HEK293 (cell line): ENCODE measurements at regions not wholly inside any gene's neighbourhood (a gene's known extent, or its start where the extent isn't known, plus 50 kb on each side); places are given as distances from the start of the nearest gene placed in this dataset.

Source experiments
- CTCF ChIP-seq: fragments of 450-650 bp; formaldehyde crosslinking; IDR thresholded peaks from 2 replicates; pipeline ENCODE4 v1.5.1; 2016; ENCODE audit warnings: missing biosample characterization, missing genetic modification characterization
- HOXD13 ChIP-seq: sonication (generic); formaldehyde crosslinking; IDR thresholded peaks from 2 replicates; pipeline ENCODE4 v1.8.0; 2022; ENCODE audit warnings: missing genetic modification reagents, borderline replicate concordance
- MYNN ChIP-seq: fragments of 450-650 bp; formaldehyde crosslinking; IDR thresholded peaks from 2 replicates; pipeline ENCODE4 v1.5.1; 2016; ENCODE audit warnings: missing biosample characterization, missing genetic modification characterization, borderline replicate concordance
- MZF1 ChIP-seq: fragments of 450-650 bp; formaldehyde crosslinking; IDR thresholded peaks from 2 replicates; pipeline ENCODE4 v1.5.1; 2017; ENCODE audit warnings: missing biosample characterization, missing genetic modification characterization, borderline replicate concordance
- PRDM1 ChIP-seq: fragments of 450-650 bp; formaldehyde crosslinking; IDR thresholded peaks from 2 replicates; pipeline ENCODE4; 2016; ENCODE audit warnings: missing biosample characterization, missing genetic modification characterization
- PRDM10 ChIP-seq: fragments of 450-650 bp; formaldehyde crosslinking; IDR thresholded peaks from 2 replicates; pipeline ENCODE4 v1.5.1; 2016; ENCODE audit warnings: missing biosample characterization, missing genetic modification characterization
- ZBTB11 ChIP-seq: fragments of 450-650 bp; formaldehyde crosslinking; conservative IDR thresholded peaks from 2 replicates; pipeline ENCODE4 v1.5.1; 2016; ENCODE audit warnings: low read depth, missing biosample characterization, missing genetic modification characterization
- ZFP3 ChIP-seq: fragments of 450-650 bp; formaldehyde crosslinking; IDR thresholded peaks from 2 replicates; pipeline ENCODE4 v1.5.1; 2016; ENCODE audit warnings: low read depth, missing biosample characterization, missing genetic modification characterization
- ZNF138 ChIP-seq: fragments of 450-650 bp; formaldehyde crosslinking; IDR thresholded peaks from 2 replicates; pipeline ENCODE4 v1.5.1; 2016; ENCODE audit warnings: missing biosample characterization, missing genetic modification characterization, borderline replicate concordance
- ZNF23 ChIP-seq: fragments of 450-650 bp; formaldehyde crosslinking; IDR thresholded peaks from 2 replicates; pipeline ENCODE4 v1.5.1; 2016; ENCODE audit warnings: missing biosample characterization, missing genetic modification characterization, borderline replicate concordance
- ZNF24 ChIP-seq: fragments of 450-650 bp; formaldehyde crosslinking; IDR thresholded peaks from 2 replicates; pipeline ENCODE4 v1.5.1; 2016; ENCODE audit warnings: missing biosample characterization, missing genetic modification characterization
- ZNF513 ChIP-seq: fragments of 450-650 bp; IDR thresholded peaks from 2 replicates; pipeline ENCODE4 v1.5.1; 2018; ENCODE audit warnings: missing biosample characterization, missing genetic modification characterization
- ZNF707 ChIP-seq: fragments of 450-650 bp; formaldehyde crosslinking; IDR thresholded peaks from 2 replicates; pipeline ENCODE4 v1.5.1; 2016; ENCODE audit warnings: missing biosample characterization, missing genetic modification characterization
- ZSCAN30 ChIP-seq: fragments of 450-650 bp; IDR thresholded peaks from 2 replicates; pipeline ENCODE4 v1.5.1; 2018; ENCODE audit warnings: missing biosample characterization, mild to moderate bottlenecking, missing genetic modification characterization, moderate library complexity

GRCh38 chr5:26538226-26538625 lies 500.2 kb downstream of the CDH9 start:
- TF ChIP-seq ZNF24: no peak
- TF ChIP-seq MYNN (tag by site-specific recombination): no peak
- no peak for TF ChIP-seq CTCF (tag by site-specific recombination)
- TF ChIP-seq PRDM10 (tag by site-specific recombination): no peak
- no peak for TF ChIP-seq MZF1 (tag by site-specific recombination)
- no peak for TF ChIP-seq ZBTB11 (tag by site-specific recombination)
- no peak for TF ChIP-seq ZSCAN30 (tag by site-specific recombination)
- TF ChIP-seq HOXD13: no peak
- no peak for TF ChIP-seq ZNF513 (tag by site-specific recombination)
- TF ChIP-seq ZNF707: no peak
- TF ChIP-seq PRDM1 (tag by site-specific recombination): no peak
- no peak for TF ChIP-seq ZFP3 (tag by site-specific recombination)
- no peak for TF ChIP-seq ZNF138 (tag by site-specific recombination)
- no peak for TF ChIP-seq ZNF23 (tag by site-specific recombination)
